ENCODE measurements at regions not wholly inside any gene's neighbourhood (a gene's known extent, or its start where the extent isn't known, plus 50 kb on each side); places are given as distances from the start of the nearest gene placed in this dataset.

DNA sequence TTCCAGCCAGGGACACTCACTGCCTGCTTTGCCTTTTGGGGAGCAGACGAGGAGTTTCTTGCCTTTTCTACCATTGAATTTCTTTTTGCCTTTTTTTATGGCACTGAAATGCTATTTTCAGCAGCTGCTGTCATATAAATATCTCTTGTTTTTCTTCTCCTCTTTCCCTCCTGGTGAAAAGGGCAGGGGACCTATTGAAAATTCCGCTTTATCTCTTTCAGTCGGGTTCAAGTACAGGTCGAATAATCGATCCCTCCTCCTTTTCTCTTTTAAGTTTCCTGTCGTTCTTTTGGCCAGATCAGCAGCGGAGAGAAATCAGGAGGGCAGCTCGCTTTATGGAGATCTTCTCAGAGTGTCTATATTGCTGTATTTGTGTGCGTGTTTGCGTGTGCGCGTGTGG lies 67.4 kb upstream of the CASZ1 start:
- TF ChIP-seq POLR2A (IDR thresholded peaks at IDR 0.05) (no peak), POLR2AphosphoS5 (IDR thresholded peaks at IDR 0.05; ENCODE audit: insufficient read depth in 1 of 2, low read depth in 1 of 2) (no peak)
- TF ChIP-seq, protein P1, sequence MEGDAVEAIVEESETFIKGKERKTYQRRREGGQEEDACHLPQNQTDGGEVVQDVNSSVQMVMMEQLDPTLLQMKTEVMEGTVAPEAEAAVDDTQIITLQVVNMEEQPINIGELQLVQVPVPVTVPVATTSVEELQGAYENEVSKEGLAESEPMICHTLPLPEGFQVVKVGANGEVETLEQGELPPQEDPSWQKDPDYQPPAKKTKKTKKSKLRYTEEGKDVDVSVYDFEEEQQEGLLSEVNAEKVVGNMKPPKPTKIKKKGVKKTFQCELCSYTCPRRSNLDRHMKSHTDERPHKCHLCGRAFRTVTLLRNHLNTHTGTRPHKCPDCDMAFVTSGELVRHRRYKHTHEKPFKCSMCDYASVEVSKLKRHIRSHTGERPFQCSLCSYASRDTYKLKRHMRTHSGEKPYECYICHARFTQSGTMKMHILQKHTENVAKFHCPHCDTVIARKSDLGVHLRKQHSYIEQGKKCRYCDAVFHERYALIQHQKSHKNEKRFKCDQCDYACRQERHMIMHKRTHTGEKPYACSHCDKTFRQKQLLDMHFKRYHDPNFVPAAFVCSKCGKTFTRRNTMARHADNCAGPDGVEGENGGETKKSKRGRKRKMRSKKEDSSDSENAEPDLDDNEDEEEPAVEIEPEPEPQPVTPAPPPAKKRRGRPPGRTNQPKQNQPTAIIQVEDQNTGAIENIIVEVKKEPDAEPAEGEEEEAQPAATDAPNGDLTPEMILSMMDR (IDR thresholded peaks at IDR 0.05): no peak

Data from vagina (tissue), 2 donors.